ENCODE measurements at regions not wholly inside any gene's neighbourhood (a gene's known extent, or its start where the extent isn't known, plus 50 kb on each side); places are given as distances from the start of the nearest gene placed in this dataset.

DNA sequence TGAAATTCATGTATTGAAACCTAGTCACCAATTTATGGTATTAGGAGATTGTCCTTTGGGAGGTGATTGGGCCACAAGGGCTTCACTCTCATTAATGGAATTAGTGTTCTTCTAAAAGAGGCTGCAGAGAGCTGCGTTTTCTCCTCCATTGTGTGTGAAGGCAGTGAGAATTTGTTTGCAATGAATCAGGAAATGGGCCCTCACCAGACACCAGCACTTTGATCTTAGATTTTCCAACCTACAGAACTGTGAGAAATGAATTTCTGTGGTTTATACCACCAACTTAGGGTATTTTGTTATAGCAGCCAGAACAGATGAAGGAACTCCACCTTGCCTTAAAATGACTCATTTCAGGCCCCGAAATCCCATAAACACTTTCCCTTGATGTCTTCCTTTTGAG lies 544.2 kb downstream of the RWDD3 start:
- TF ChIP-seq CTCF (IDR thresholded peaks at IDR 0.05 in 4 of 5, conservative IDR thresholded peaks at IDR 0.05 in 1 of 5) = no peak
- TF ChIP-seq POLR2A (IDR thresholded peaks at IDR 0.05) = no peak

All from gastrocnemius medialis (tissue), 4 donors.